SK-N-SH (cell line): ENCODE measurements at regions not wholly inside any gene's neighbourhood (a gene's known extent, or its start where the extent isn't known, plus 50 kb on each side); places are given as distances from the start of the nearest gene placed in this dataset.

Experiments used
- CTCF ChIA-PET: fragments of 300-600, 350-600 bp; formaldehyde crosslinking; extraction: SDS; loops from one replicate; lab custom pipeline; 2021; lab: Yijun Ruan, JAX
- POLR2A ChIA-PET: fragments of 350-600 bp; sonication (Branson Sonifier 250); formaldehyde crosslinking; extraction: SDS; loops from one replicate; lab custom pipeline; 2020; ENCODE audit warnings: antibody characterized with exemption, inconsistent platforms; lab: Yijun Ruan, JAX
- DNase-seq: peaks from one replicate; pipeline ENCODE4 v3.0.0; 2012
- H2AFZ ChIP-seq: fragments of 200-600 bp; sonication (generic); 2 replicates; pipeline ENCODE4 v1.8.1; 2016; ENCODE audit warnings: antibody characterized with exemption, mild to moderate bottlenecking, low read depth
- H3F3A ChIP-seq: fragments of 200-600 bp; sonication (generic); replicated peaks from 2 replicates; pipeline ENCODE3; 2016; ENCODE audit warnings: antibody characterized with exemption, mild to moderate bottlenecking; ENCODE audit not compliant: insufficient read depth
- H3K27ac ChIP-seq, 2 experiments: fragments of 200-500 bp in 1 of 2; fragments of 200-600 bp in 1 of 2; sonication (Bioruptor generic) in 1 of 2; sonication (generic), shearing (Covaris generic) in 1 of 2; 2 replicates each; pipeline versions ENCODE4 v1.5.1 to v1.6.1; 2014 to 2016; ENCODE audit warnings: low read depth in 2 of 2, inconsistent platforms in 1 of 2, low read length in 1 of 2, mild to moderate bottlenecking in 1 of 2, mixed read lengths in 1 of 2
- H3K27me3 ChIP-seq: fragments of 200-600 bp; sonication (generic), shearing (Covaris generic); 2 replicates; pipeline ENCODE4 v1.6.1; 2016; ENCODE audit warnings: mixed run types; ENCODE audit not compliant: insufficient read depth
- H3K36me3 ChIP-seq, 2 experiments: fragments of 200-500 bp in 1 of 2; fragments of 200-600 bp in 1 of 2; sonication (Bioruptor generic) in 1 of 2; sonication (generic) in 1 of 2; replicated peaks in 1 of 2; 2 replicates each; pipeline versions ENCODE3 to v1.5.1; 2014 to 2016; ENCODE audit warnings: low read length in 1 of 2, mild to moderate bottlenecking in 1 of 2; ENCODE audit not compliant: insufficient read depth in 2 of 2, control insufficient read depth in 1 of 2
- H3K4me1 ChIP-seq, 2 experiments: fragments of 200-500 bp in 1 of 2; fragments of 200-600 bp in 1 of 2; sonication (Bioruptor generic) in 1 of 2; sonication (generic), shearing (Covaris generic) in 1 of 2; 2 replicates each; pipeline versions ENCODE4 v1.5.1 to v1.6.1; 2014 to 2016; ENCODE audit warnings: low read depth in 1 of 2, low read length in 1 of 2, mixed run types in 1 of 2; ENCODE audit not compliant: insufficient read depth in 2 of 2, control insufficient read depth in 1 of 2
- H3K4me2 ChIP-seq: fragments of 200-600 bp; sonication (generic), shearing (Covaris generic); 2 replicates; pipeline ENCODE4 v1.6.1; 2017; ENCODE audit warnings: mixed run types
- H3K4me3 ChIP-seq, 2 experiments: fragments of 200-500 bp in 1 of 2; fragments of 200-600 bp in 1 of 2; sonication (Bioruptor generic) in 1 of 2; sonication (generic), shearing (Covaris generic) in 1 of 2; 2 replicates each; pipeline versions ENCODE4 v1.5.1 to v1.8.1; 2014 to 2016; ENCODE audit warnings: low read depth in 2 of 2, inconsistent platforms in 1 of 2, low read length in 1 of 2, mild to moderate bottlenecking in 1 of 2, mixed read lengths in 1 of 2, moderate library complexity in 1 of 2
- H3K79me2 ChIP-seq: fragments of 200-600 bp; sonication (generic); 2 replicates; pipeline ENCODE4 v1.8.1; 2017; ENCODE audit warnings: mild to moderate bottlenecking; ENCODE audit not compliant: insufficient read depth
- H3K9ac ChIP-seq: fragments of 200-600 bp; sonication (generic); 2 replicates; pipeline ENCODE4 v1.6.1; 2017; ENCODE audit warnings: mixed run types
- H3K9me2 ChIP-seq: fragments of 200-600 bp; sonication (generic); 2 replicates; pipeline ENCODE4 v1.6.1; 2017; ENCODE audit warnings: mixed run types
- H3K9me3 ChIP-seq: fragments of 200-600 bp; sonication (generic); 2 replicates; pipeline ENCODE4 v1.6.1; 2017; ENCODE audit warnings: mixed run types, mild to moderate bottlenecking, moderate library complexity
- H4K20me1 ChIP-seq: fragments of 200-600 bp; sonication (generic); 2 replicates; pipeline ENCODE4 v1.6.1; 2017; ENCODE audit warnings: mild to moderate bottlenecking, mixed run types; ENCODE audit not compliant: insufficient read depth
- CHD2 ChIP-seq: fragments of 150-350 bp; IDR thresholded peaks from 2 replicates; pipeline ENCODE4 v1.6.1; 2018; ENCODE audit warnings: low read length; ENCODE audit not compliant: partially characterized antibody
- EP300 ChIP-seq, 2 experiments: IDR thresholded peaks; 2 replicates each; pipeline versions ENCODE4 v1.4.0 to v1.6.1; 2012; ENCODE audit warnings: borderline replicate concordance in 1 of 2, low read depth in 1 of 2, low read length in 1 of 2
- FOSL2 ChIP-seq: IDR thresholded peaks from 2 replicates; pipeline ENCODE4 v1.4.0; 2012; ENCODE audit warnings: low read depth, mild to moderate bottlenecking, moderate library complexity, borderline replicate concordance
- FOXJ3 ChIP-seq: sonication (generic); formaldehyde crosslinking; IDR thresholded peaks from 2 replicates; pipeline ENCODE4 v1.5.1; 2020; ENCODE audit warnings: mild to moderate bottlenecking, missing genetic modification reagents
- FOXM1 ChIP-seq: IDR thresholded peaks from 2 replicates; pipeline ENCODE4 v1.4.0; 2012; ENCODE audit warnings: low read depth, mild to moderate bottlenecking
- GABPA ChIP-seq: IDR thresholded peaks from 2 replicates; pipeline ENCODE4 v1.4.0; 2012; ENCODE audit warnings: low read depth, mild to moderate bottlenecking
- GATA2 ChIP-seq: sonication (generic); formaldehyde crosslinking; IDR thresholded peaks from 2 replicates; pipeline ENCODE4 v1.5.0; 2020; ENCODE audit warnings: mild to moderate bottlenecking, missing genetic modification reagents
- MEF2A ChIP-seq: IDR thresholded peaks from 2 replicates; pipeline ENCODE4 v1.4.0; 2012; ENCODE audit warnings: low read depth, borderline replicate concordance
- POLR2AphosphoS5 ChIP-seq: IDR thresholded peaks from 2 replicates; pipeline ENCODE4 v1.6.1; 2012; ENCODE audit warnings: low read depth, low read length
- RFX5 ChIP-seq: IDR thresholded peaks from 2 replicates; pipeline ENCODE4 v1.6.1; 2012; ENCODE audit warnings: mild to moderate bottlenecking, improper control_type of control experiment, low read length
- RXRA ChIP-seq: IDR thresholded peaks from 2 replicates; pipeline ENCODE4 v1.4.0; 2012; ENCODE audit warnings: low read depth, mild to moderate bottlenecking, borderline replicate concordance
- SIN3A ChIP-seq: IDR thresholded peaks from 2 replicates; pipeline ENCODE4 v1.6.1; 2012; ENCODE audit warnings: low read depth, mild to moderate bottlenecking, low read length, moderate library complexity, borderline replicate concordance
- SMC3 ChIP-seq: IDR thresholded peaks from 2 replicates; pipeline ENCODE4 v1.6.1; 2012; ENCODE audit warnings: low read depth, low read length, improper control_type of control experiment
- TCF12 ChIP-seq: IDR thresholded peaks from 2 replicates; pipeline ENCODE4 v1.4.0; 2012
- TEAD4 ChIP-seq: IDR thresholded peaks from 2 replicates; pipeline ENCODE4 v1.4.0; 2012; ENCODE audit warnings: mild to moderate bottlenecking, borderline replicate concordance; ENCODE audit not compliant: insufficient read depth
- WGBS: methylation state at CpG from one replicate; pipeline ENCODE4 v1.1.6; 2017; ENCODE audit warnings: low lambda C conversion rate; 5-methylcytosine and 5-hydroxymethylcytosine counted together
- TF ChIP-seq, protein P1 (sequence below): fragments of 150-350 bp; IDR thresholded peaks from 2 replicates; pipeline ENCODE4 v1.6.1; 2017; ENCODE audit warnings: antibody characterized with exemption, low read length, low read depth, borderline replicate concordance
- TF ChIP-seq, protein P2 (sequence below): IDR thresholded peaks from 2 replicates; pipeline ENCODE4; 2012
- TF ChIP-seq, protein P3 (sequence below): IDR thresholded peaks from 2 replicates; pipeline ENCODE4 v1.6.1; 2012; ENCODE audit warnings: mild to moderate bottlenecking, low read depth, low read length, moderate library complexity

DNA sequence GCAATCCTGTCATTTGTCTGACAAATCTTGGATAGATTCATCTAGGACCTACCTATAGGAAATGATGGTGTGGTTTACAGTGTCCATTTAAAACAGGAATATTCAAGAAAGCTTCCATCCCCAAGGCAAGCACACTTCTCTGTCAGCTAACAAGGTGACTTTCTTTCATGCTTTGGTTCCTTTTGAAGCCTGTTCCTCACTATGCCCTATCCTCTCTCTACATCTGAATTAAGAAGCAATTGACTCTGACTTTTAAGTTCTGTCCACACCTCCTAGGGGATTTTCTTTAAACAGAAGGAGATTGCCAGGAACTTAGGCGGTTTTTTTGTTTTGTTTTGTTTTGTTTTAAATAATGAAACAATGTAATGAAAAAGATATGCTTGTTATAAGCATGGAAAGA lies 1181.4 kb upstream of the TENM3 start:
- no peak overlapping the region for H3K4me3 ChIP-seq
- 22% methylated on average over 1 of the region's 1 CpG for WGBS
- H3K27ac ChIP-seq = no peak overlapping the region
- H3K4me1 ChIP-seq = no peaks in the 10 kb centered on the region; a peak in 1 of 4 replicates
- no peaks in the 10 kb centered on the region for H3K79me2 ChIP-seq
- TF ChIP-seq TCF12 (no peak), CHD2 (no peak), MEF2A (no peak), TEAD4 (no peak), GABPA (no peak), POLR2AphosphoS5 (no peak), GATA2 (no peak), RFX5 (no peak), FOXM1 (no peak), FOSL2 (no peak), EP300 (IDR thresholded peaks at IDR 0.05; ENCODE audit: borderline replicate concordance in 1 of 2, low read depth in 1 of 2, low read length in 1 of 2) (no peak)
- TF ChIP-seq, protein P1, sequence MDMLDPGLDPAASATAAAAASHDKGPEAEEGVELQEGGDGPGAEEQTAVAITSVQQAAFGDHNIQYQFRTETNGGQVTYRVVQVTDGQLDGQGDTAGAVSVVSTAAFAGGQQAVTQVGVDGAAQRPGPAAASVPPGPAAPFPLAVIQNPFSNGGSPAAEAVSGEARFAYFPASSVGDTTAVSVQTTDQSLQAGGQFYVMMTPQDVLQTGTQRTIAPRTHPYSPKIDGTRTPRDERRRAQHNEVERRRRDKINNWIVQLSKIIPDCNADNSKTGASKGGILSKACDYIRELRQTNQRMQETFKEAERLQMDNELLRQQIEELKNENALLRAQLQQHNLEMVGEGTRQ = no peak
- TF ChIP-seq, all 33 proteins: peak for 0
- CTCF ChIA-PET = no interaction called here
- Histone ChIP-seq H4K20me1 (no peaks in the 10 kb centered on the region), H2AFZ (no peak overlapping the region), H3K27me3 (no peaks in the 10 kb centered on the region), H3K9me3 (no peaks in the 10 kb centered on the region), H3F3A (no peaks in the 10 kb centered on the region), H3K4me2 (no peak overlapping the region), H3K9me2 (no peaks in the 10 kb centered on the region), H3K36me3 (no peaks in the 10 kb centered on the region), H3K9ac (no peak overlapping the region)
- POLR2A ChIA-PET = no interaction called here
- no peak for DNase-seq

DNA sequence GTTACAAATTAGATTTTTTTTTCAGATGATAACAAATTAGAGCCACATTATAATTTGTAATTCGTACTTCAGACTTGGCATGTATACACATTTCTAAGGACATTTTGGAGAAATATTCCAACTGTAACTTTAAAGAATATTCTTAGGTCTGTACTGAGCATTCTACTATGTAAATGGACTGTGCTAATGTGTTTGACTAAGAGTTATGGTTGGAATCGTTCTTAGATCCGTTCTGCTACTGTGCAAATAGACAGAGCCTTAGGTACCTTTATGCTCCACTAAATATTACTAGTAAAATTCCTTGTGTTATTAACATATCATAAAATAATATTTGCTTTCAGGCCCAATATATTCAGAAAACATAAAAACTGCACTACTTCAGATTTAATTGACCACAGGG lies 1180.0 kb upstream of the TENM3 start:
- CTCF ChIA-PET = no interaction called here
- Histone ChIP-seq H3K4me1 (no peaks in the 10 kb centered on the region; a peak in 1 of 4 replicates), H3K9me2 (no peaks in the 10 kb centered on the region), H3K9me3 (no peaks in the 10 kb centered on the region), H3K27me3 (no peaks in the 10 kb centered on the region), H2AFZ (no peak overlapping the region), H3K9ac (no peak overlapping the region), H3K4me3 (no peak overlapping the region), H3F3A (no peaks in the 10 kb centered on the region)
- DNase-seq = no peak
- TF ChIP-seq POLR2AphosphoS5 = no peak
- no peak for TF ChIP-seq SMC3
- no peak for TF ChIP-seq GATA2
- TF ChIP-seq EP300 (IDR thresholded peaks at IDR 0.05; ENCODE audit: borderline replicate concordance in 1 of 2, low read depth in 1 of 2, low read length in 1 of 2) = no peak
- no peak for TF ChIP-seq RXRA
- TF ChIP-seq, all 33 proteins: peak for 0
- H3K4me2 ChIP-seq = no peak overlapping the region
- 30% methylated on average over 3 of the region's 3 CpGs for WGBS
- H3K79me2 ChIP-seq = no peaks in the 10 kb centered on the region
- POLR2A ChIA-PET = no interaction called here
- no peaks in the 10 kb centered on the region for H3K36me3 ChIP-seq
- no peak overlapping the region for H3K27ac ChIP-seq
- no peaks in the 10 kb centered on the region for H4K20me1 ChIP-seq

DNA sequence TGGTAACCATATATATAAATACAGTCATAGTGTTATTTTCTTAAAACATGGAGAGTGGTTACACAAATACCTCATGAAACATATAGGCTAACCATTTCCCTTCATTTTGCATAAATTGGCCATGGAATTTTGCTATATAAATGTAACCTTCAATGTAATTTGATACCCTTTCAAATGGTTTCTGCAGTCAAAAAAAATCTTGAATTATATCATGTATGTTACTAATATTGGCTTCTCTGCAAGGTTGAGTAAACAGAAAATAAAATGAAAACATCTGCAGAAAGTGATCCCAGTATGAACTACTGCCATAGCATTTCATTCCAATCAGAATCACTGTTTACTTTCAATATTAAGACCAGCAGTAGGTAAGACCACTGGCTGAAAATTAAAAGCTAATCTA lies 1165.9 kb upstream of the TENM3 start:
- Histone ChIP-seq H3K9me3 (no peaks in the 10 kb centered on the region), H3K9ac (no peak overlapping the region), H3K4me1 (no peaks in the 10 kb centered on the region), H3K4me2 (no peak overlapping the region), H3F3A (no peaks in the 10 kb centered on the region), H3K4me3 (no peak overlapping the region), H3K79me2 (no peaks in the 10 kb centered on the region), H4K20me1 (no peaks in the 10 kb centered on the region), H3K27ac (no peak overlapping the region), H3K9me2 (no peaks in the 10 kb centered on the region), H3K36me3 (no peaks in the 10 kb centered on the region), H3K27me3 (no peaks in the 10 kb centered on the region), H2AFZ (no peak overlapping the region)
- ChIA-PET POLR2A (no interaction called here), CTCF (no interaction called here)
- no peak for TF ChIP-seq FOXJ3 (CRISPR knock-in tag)
- no peak for TF ChIP-seq SIN3A
- no peak for TF ChIP-seq FOSL2
- TF ChIP-seq, protein P2, sequence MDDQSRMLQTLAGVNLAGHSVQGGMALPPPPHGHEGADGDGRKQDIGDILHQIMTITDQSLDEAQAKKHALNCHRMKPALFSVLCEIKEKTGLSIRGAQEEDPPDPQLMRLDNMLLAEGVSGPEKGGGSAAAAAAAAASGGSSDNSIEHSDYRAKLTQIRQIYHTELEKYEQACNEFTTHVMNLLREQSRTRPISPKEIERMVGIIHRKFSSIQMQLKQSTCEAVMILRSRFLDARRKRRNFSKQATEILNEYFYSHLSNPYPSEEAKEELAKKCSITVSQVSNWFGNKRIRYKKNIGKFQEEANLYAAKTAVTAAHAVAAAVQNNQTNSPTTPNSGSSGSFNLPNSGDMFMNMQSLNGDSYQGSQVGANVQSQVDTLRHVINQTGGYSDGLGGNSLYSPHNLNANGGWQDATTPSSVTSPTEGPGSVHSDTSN = no peak
- TF ChIP-seq, protein P3, sequence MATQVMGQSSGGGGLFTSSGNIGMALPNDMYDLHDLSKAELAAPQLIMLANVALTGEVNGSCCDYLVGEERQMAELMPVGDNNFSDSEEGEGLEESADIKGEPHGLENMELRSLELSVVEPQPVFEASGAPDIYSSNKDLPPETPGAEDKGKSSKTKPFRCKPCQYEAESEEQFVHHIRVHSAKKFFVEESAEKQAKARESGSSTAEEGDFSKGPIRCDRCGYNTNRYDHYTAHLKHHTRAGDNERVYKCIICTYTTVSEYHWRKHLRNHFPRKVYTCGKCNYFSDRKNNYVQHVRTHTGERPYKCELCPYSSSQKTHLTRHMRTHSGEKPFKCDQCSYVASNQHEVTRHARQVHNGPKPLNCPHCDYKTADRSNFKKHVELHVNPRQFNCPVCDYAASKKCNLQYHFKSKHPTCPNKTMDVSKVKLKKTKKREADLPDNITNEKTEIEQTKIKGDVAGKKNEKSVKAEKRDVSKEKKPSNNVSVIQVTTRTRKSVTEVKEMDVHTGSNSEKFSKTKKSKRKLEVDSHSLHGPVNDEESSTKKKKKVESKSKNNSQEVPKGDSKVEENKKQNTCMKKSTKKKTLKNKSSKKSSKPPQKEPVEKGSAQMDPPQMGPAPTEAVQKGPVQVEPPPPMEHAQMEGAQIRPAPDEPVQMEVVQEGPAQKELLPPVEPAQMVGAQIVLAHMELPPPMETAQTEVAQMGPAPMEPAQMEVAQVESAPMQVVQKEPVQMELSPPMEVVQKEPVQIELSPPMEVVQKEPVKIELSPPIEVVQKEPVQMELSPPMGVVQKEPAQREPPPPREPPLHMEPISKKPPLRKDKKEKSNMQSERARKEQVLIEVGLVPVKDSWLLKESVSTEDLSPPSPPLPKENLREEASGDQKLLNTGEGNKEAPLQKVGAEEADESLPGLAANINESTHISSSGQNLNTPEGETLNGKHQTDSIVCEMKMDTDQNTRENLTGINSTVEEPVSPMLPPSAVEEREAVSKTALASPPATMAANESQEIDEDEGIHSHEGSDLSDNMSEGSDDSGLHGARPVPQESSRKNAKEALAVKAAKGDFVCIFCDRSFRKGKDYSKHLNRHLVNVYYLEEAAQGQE = no peak
- TF ChIP-seq CHD2 = no peak
- TF ChIP-seq TCF12 = no peak
- no peak for DNase-seq
